ENCODE measurements at regions not wholly inside any gene's neighbourhood (a gene's known extent, or its start where the extent isn't known, plus 50 kb on each side); places are given as distances from the start of the nearest gene placed in this dataset.

- Histone ChIP-seq H3K9ac (ENCODE audit: low read length) (no peak overlapping the region), H3K9me3 (ENCODE audit: insufficient read depth, low read length) (no peaks in the 10 kb centered on the region), H3K4me2 (ENCODE audit: low read depth, low read length, poor library complexity, severe bottlenecking) (peak overlapping the region; percentile 13), H3K36me3 (ENCODE audit: low read length) (no peaks in the 10 kb centered on the region), H3K27ac (ENCODE audit: low read depth, low read length) (no peak overlapping the region), H2AFZ (ENCODE audit: low read depth, low read length, severe bottlenecking) (no peak overlapping the region), H3K9me2 (replicated peaks; ENCODE audit: insufficient read depth, low read length) (no peaks in the 10 kb centered on the region), H3K79me2 (ENCODE audit: insufficient read depth, low read length) (no peaks in the 10 kb centered on the region), H3K27me3 (ENCODE audit: low read length) (no peaks in the 10 kb centered on the region), H4K20me1 (ENCODE audit: low read depth, low read length) (no peaks in the 10 kb centered on the region), H3K4me3 (ENCODE audit: insufficient read depth, low read length, poor library complexity, severe bottlenecking) (no peak overlapping the region), H3F3A (ENCODE audit: insufficient read depth) (no peaks in the 10 kb centered on the region)
- no peak for TF ChIP-seq EZH2phosphoT487 (conservative IDR thresholded peaks at IDR 0.05; ENCODE audit: low read length)
- no peak for TF ChIP-seq CTCF (IDR thresholded peaks at IDR 0.05; ENCODE audit: insufficient read depth, low read length, poor library complexity, severe bottlenecking)
These were observed 308.9 kb downstream of the TLE4 start for GRCh38 chr9:79880626-79881025.

GRCh38 chr9:79877943-79878602, 306.3 kb downstream of the TLE4 start:
- no peaks in the 10 kb centered on the region for H3K79me2 ChIP-seq (ENCODE audit: insufficient read depth, low read length)
- H3K27ac ChIP-seq (ENCODE audit: low read depth, low read length) = no peak overlapping the region
- TF ChIP-seq EZH2phosphoT487 (conservative IDR thresholded peaks at IDR 0.05; ENCODE audit: low read length) (no peak), CTCF (IDR thresholded peaks at IDR 0.05; ENCODE audit: insufficient read depth, low read length, poor library complexity, severe bottlenecking) (no peak)
- no peaks in the 10 kb centered on the region for H3F3A ChIP-seq (ENCODE audit: insufficient read depth)
- no peaks in the 10 kb centered on the region for H3K9me3 ChIP-seq (ENCODE audit: insufficient read depth, low read length)
- no peaks in the 10 kb centered on the region for H3K9me2 ChIP-seq (replicated peaks; ENCODE audit: insufficient read depth, low read length)
- H3K27me3 ChIP-seq (ENCODE audit: low read length) = no peaks in the 10 kb centered on the region
- no peak overlapping the region for H3K9ac ChIP-seq (ENCODE audit: low read length)
- H3K4me3 ChIP-seq (ENCODE audit: insufficient read depth, low read length, poor library complexity, severe bottlenecking) = no peak overlapping the region
- no peaks in the 10 kb centered on the region for H3K36me3 ChIP-seq (ENCODE audit: low read length)
- H2AFZ ChIP-seq (ENCODE audit: low read depth, low read length, severe bottlenecking) = no peak overlapping the region
- H4K20me1 ChIP-seq (ENCODE audit: low read depth, low read length) = no peaks in the 10 kb centered on the region
- no peak overlapping the region for H3K4me2 ChIP-seq (ENCODE audit: low read depth, low read length, poor library complexity, severe bottlenecking)

- no peaks in the 10 kb centered on the region for H4K20me1 ChIP-seq (ENCODE audit: low read depth, low read length)
- no peak overlapping the region for H3K4me3 ChIP-seq (ENCODE audit: insufficient read depth, low read length, poor library complexity, severe bottlenecking)
- no peaks in the 10 kb centered on the region for H3K36me3 ChIP-seq (ENCODE audit: low read length)
- H3K27ac ChIP-seq (ENCODE audit: low read depth, low read length) = no peak overlapping the region
- H2AFZ ChIP-seq (ENCODE audit: low read depth, low read length, severe bottlenecking) = no peak overlapping the region
- H3K9me3 ChIP-seq (ENCODE audit: insufficient read depth, low read length) = no peaks in the 10 kb centered on the region
- H3F3A ChIP-seq (ENCODE audit: insufficient read depth) = no peaks in the 10 kb centered on the region
- H3K9ac ChIP-seq (ENCODE audit: low read length) = no peak overlapping the region
- no peaks in the 10 kb centered on the region for H3K27me3 ChIP-seq (ENCODE audit: low read length)
- no peaks in the 10 kb centered on the region for H3K9me2 ChIP-seq (replicated peaks; ENCODE audit: insufficient read depth, low read length)
- H3K4me2 ChIP-seq (ENCODE audit: low read depth, low read length, poor library complexity, severe bottlenecking) = no peak overlapping the region
- H3K79me2 ChIP-seq (ENCODE audit: insufficient read depth, low read length) = no peaks in the 10 kb centered on the region
- TF ChIP-seq CTCF (IDR thresholded peaks at IDR 0.05; ENCODE audit: insufficient read depth, low read length, poor library complexity, severe bottlenecking) (no peak), EZH2phosphoT487 (conservative IDR thresholded peaks at IDR 0.05; ENCODE audit: low read length) (no peak)
These were observed 296.9 kb downstream of the TLE4 start for GRCh38 chr9:79868567-79869189.
